ENCODE measurements at regions not wholly inside any gene's neighbourhood (a gene's known extent, or its start where the extent isn't known, plus 50 kb on each side); places are given as distances from the start of the nearest gene placed in this dataset.

GRCh38 chr2:150873396-150873772 is 385.9 kb upstream of the RND3 start:
- TF ChIP-seq POLR2A (IDR thresholded peaks at IDR 0.05; ENCODE audit: low read depth) (no peak), POLR2AphosphoS5 (IDR thresholded peaks at IDR 0.05) (no peak), CTCF (IDR thresholded peaks at IDR 0.05) (no peak)

All from esophagus muscularis mucosa (tissue), 3 donors.